Activated CD4-positive, alpha-beta T cell treated with anti-CD3 and anti-CD28 coated beads for 1 hour (primary cell): ENCODE measurements at regions not wholly inside any gene's neighbourhood (a gene's known extent, or its start where the extent isn't known, plus 50 kb on each side); places are given as distances from the start of the nearest gene placed in this dataset.

ENCODE experiments used
- DNase-seq: peaks from one replicate; pipeline ENCODE4 v3.0.0-alpha.2; 2020

DNA sequence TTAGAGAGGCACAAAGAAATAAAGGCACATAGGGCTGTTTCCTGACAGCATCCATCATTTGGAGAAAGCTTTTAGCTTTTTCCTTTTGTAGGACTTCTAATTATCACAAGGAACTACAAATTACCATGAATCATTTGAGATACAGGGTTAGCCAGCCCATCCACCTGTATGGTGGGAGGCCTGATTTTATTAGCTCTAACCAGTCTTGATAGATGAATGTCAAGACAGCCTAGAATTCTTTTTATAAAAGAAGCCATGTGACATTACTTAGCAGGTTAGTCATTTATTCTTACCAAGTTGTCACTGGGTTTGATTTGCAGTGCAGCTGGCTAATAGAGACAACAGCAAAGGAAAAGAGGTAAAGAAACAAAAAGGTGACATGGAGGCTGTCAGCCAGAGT is 618.1 kb downstream of the ZNF385D start:
- DNase-seq: no peak

GRCh38 chr3:21120826-21121225 is 630.2 kb downstream of the ZNF385D start:
- DNase-seq: no peak

DNA sequence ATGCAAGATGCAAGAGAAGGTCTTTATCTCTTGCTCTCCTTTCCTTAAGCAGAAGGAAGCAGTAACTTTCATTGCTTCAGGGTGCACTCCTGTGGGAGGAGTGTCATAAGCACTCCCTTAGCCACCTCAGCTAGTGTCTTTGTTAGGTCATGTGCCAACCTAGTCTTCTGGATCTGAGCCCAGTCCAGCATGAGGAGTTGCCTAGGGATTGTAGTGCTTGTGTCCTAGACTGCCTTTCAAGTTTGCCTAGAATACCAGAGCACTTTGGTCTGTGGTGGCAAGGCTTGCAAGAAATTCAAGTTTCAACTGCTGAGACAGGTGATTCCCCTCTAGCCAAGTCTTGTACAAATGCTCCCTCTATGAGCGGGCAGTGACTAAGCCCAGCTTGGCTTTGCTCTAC is 633.6 kb downstream of the ZNF385D start:
- no peak for DNase-seq

- DNase-seq: no peak
These were observed 642.0 kb downstream of the ZNF385D start for GRCh38 chr3:21109056-21109455.

GRCh38 chr3:21105784-21106183 is 645.2 kb downstream of the ZNF385D start:
- no peak for DNase-seq

GRCh38 chr3:21100656-21101359 is 650.2 kb downstream of the ZNF385D start:
- DNase-seq: no peak

DNA sequence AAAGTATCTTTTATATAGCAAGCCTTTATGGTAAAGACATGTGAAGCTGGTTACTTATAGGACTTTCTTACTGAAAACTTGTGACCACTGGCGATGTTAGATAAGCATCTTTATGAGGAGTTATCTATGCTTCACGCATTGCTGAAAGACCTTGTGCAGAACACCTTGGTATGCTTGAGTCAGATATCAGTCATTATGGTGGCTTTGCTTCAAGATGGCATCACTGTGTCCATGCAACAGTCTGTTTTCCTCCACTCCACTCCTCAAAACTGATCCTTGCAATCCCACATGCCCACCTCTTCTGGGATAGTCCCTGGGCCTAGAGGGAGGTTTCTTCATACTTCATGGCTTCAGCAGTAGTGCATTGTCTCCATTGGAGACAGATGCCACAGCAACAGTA is 656.3 kb downstream of the ZNF385D start:
- DNase-seq: no peak

DNA sequence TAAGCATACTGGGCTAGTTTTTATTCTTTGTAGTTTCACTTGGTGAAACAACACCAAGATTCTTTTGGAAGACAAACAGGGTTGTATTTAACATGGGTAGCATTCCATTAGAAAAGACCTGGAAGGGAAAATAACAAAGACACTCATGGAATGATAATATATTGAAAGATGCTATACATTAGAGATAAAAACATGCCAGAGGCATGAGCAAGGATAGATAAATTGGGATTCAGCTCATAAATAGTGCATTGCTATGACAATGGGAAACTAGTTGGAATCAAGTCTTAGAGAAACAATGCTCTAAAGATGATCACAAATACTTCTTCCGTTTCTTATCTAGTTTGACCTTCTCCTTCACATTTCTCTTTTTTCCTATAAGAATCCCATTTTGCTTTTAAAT is 677.4 kb downstream of the ZNF385D start:
- DNase-seq: no peak

GRCh38 chr3:21067031-21067813 is 683.8 kb downstream of the ZNF385D start:
- no peak for DNase-seq

DNA sequence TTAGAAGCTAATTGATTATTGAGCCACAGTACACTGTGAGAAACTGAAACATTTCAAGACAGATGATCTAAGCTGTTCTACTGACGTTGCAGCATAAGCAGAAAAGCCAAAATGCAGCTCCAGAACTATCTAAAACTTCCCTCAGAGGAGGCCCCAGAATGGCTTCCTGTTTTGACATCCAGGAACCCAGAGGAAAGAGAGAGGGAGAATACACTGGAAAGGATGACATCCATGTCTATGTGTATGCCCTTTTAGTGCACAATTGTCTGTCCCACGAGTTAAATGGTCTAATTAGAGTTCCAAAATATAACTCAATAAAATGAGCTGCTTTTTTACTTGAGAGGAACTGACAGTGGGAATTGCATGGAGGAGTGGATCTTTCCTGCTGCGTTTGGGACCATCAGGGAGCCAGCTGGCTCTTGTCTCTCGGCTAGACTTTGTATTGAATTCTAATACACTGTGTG is 688.1 kb downstream of the ZNF385D start:
- DNase-seq: no peak

DNA sequence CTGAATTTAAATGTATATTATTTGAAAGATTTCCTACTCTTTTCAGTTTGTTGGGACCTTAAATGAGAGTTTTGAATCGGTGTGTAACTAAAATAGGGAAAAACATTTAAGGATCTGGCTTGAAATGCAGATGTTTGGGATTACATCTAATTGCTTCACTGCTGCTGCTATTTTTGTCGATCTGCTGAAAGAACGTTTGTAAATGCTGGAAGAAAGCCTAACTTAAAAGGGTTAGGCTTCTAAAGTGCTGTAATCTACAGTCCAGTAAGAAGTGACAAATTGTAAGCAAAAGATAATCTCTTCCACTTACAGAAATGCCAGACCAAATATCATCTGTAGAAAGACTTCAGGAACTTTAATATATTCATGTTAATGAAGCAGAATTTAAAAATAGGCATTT is 691.6 kb downstream of the ZNF385D start:
- no peak for DNase-seq

DNA sequence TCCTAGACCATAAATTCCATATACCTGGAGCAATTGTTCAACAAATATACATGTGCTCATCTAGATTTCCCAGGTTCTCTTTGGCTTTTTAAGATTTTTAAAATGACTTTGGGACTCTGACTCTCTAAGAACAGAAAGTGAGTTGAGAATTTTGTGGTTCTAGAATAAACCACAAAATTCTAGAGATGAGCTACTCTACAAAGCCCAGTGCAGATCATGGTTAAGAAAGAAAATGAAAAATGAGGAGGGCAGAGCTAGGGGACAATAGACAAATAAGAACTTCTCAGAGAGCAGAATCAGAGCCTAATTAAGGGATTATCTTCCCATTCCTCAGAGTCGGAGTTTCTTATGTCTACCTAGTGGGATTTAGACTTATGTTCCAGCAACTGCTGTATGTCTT is 694.7 kb downstream of the ZNF385D start:
- DNase-seq: no peak

GRCh38 chr3:21055015-21055414 is 696.0 kb downstream of the ZNF385D start:
- no peak for DNase-seq

DNA sequence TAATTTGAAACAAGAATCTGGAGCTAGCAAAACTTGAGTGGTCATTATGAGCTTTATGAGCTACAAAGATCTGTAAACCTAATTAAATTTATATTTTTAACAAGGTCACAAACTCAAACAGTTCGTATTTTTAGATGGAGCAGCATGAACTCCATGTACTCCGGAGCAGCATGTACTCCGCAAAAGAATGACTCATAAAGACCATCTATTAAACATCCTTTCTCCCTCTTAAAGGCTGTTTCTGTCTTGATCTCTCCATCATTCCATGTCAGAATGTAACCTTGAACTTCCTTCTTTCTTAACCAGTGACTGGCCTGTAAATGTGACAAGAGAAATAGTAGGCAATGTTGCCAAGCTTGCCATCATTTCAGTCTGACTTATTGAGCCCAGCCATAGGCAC is 696.9 kb downstream of the ZNF385D start:
- no peak for DNase-seq

DNA sequence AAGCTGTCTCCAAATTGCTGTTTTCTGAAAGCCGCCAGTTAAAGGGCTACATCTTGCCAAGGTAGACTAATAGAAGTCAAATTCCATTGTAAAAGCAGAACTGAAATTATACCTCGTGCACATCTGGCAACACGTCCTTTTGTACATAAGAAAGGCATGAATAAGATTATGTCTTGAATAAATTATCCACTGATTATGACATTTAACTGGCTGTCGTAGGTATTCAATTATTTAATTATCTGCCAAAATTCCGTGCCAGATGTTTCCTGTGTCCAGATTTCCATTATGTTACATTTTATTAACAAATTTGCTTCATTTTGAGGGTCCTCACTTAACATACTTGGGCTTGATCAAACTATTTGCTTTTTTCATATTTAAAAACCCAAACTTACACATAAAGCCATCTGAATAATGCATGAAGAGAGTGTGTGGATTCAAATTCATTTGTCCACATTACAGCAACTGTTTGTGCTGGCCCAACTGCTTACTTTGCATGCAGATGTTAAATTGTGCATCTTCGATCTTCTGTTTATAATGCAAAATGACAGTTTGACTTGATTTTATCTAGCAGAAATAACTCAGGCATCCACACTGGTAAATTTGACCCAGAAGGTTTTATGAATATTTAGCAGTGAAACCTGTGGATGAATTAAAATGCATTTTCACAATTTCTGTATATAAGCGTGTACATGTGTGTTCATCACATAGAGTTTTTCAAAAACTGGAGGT is 701.5 kb downstream of the ZNF385D start:
- no peak for DNase-seq

- no peak for DNase-seq
These were observed 707.9 kb downstream of the ZNF385D start for GRCh38 chr3:21043139-21043538.

GRCh38 chr3:21042184-21042583 is 708.8 kb downstream of the ZNF385D start:
- DNase-seq: no peak

GRCh38 chr3:21041621-21042020 is 709.4 kb downstream of the ZNF385D start:
- DNase-seq: no peak

DNA sequence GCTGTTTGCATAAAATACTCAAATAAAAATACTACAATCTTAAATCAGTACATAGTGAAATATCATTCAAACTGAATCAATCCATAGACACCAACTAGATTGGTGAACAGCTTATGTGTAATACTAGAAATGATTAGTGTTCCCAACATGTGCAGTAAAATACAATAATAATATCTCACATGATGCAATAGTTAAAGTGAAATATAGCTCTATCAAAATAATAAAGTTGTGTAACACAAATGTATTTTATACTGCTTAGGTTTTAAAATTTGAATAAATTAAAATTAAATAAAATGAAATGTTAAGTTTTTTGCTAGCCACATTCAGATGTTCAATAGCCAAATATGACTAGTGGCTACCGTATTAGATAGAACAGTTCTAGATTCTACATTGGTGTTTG is 714.1 kb downstream of the ZNF385D start:
- DNase-seq: no peak

DNA sequence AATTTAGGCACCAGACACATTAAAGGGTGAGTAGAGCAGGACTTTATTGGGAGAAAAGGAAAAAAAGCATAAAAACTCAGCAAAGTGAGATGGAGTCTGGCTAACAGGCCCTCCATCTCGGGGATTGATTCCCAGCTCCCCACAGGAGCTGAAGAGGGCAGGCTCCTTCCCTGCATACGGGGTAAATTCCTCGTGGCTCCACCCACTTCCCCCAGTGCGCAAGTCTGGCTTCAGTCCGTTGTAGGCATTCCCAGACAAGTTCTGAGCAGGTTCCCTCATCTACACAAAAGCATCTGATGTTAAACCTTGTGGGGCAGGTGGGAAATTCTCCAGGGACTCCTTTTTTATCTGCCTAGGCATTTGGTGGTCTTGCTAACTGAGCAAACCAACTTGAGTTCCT is 722.6 kb downstream of the ZNF385D start:
- no peak for DNase-seq

DNA sequence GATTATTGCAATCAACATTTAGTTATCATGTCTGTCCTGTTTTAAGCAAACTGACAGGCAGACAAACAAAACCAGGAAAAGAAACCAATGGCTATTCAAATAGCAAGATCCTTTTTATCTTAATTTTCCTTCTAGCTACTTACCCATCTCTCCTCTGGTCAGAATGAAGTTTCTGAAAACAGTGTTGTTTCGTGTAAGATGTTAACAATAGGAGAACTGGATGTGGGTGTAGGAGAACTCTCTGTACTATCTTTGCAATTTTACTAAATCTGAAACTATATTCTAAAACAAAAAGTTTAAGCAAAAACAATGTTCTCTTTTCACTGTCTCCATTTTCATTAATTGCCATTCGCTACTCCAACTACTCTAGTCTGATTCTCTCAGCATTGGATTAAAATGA is 726.4 kb downstream of the ZNF385D start:
- no peak for DNase-seq

DNA sequence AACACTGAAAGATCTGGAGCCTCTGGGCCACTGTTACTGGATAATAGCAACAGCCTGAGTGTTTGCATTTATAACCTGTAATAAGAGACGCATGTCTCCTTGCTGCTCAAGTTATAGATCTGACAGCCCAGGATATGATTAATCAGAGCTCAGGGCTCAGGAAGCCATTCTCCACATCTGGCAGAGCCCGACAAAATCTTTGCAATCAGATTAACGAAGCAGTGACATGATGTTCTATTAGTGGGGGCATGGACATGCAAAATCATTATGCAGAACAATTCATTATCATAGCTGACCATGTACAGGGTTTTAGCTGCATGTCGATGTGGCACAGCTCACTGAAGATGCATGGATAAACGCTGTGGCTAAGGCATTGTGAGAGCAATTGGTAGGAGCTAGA is 730.3 kb downstream of the ZNF385D start:
- no peak for DNase-seq

GRCh38 chr3:21020043-21020442 is 731.0 kb downstream of the ZNF385D start:
- DNase-seq: no peak
